DOHH2 (cell line): ENCODE measurements at regions not wholly inside any gene's neighbourhood (a gene's known extent, or its start where the extent isn't known, plus 50 kb on each side); places are given as distances from the start of the nearest gene placed in this dataset.

ENCODE experiments used
- H3F3A ChIP-seq: fragments of 200-600 bp; sonication (generic), shearing (Covaris generic); 2 replicates; pipeline ENCODE4 v1.6.0; 2016; ENCODE audit warnings: antibody characterized with exemption, mild to moderate bottlenecking; ENCODE audit not compliant: control insufficient read depth, insufficient read depth
- H3K27ac ChIP-seq: fragments of 200-600 bp; sonication (generic); 2 replicates; pipeline ENCODE4 v1.5.1; 2014; ENCODE audit warnings: low read depth, mild to moderate bottlenecking, low read length, moderate library complexity
- H3K27me3 ChIP-seq: fragments of 200-600 bp; sonication (generic); 2 replicates; pipeline ENCODE4 v1.6.1; 2014; ENCODE audit warnings: mild to moderate bottlenecking, low read length, mixed read lengths; ENCODE audit not compliant: control insufficient read depth
- H3K36me3 ChIP-seq: fragments of 200-600 bp; sonication (generic); 2 replicates; pipeline ENCODE4 v1.6.1; 2014; ENCODE audit warnings: mild to moderate bottlenecking, low read length, moderate library complexity, mixed read lengths; ENCODE audit not compliant: control insufficient read depth
- H3K4me1 ChIP-seq: fragments of 200-600 bp; sonication (generic); 2 replicates; pipeline ENCODE4 v1.6.1; 2014; ENCODE audit warnings: mild to moderate bottlenecking, low read length, mixed read lengths; ENCODE audit not compliant: control insufficient read depth
- H3K4me2 ChIP-seq: fragments of 200-600 bp; sonication (generic); 2 replicates; pipeline ENCODE4 v1.6.0; 2014; ENCODE audit warnings: mild to moderate bottlenecking, low read length, moderate library complexity
- H3K4me3 ChIP-seq: fragments of 200-600 bp; sonication (generic); 2 replicates; pipeline ENCODE4 v1.5.1; 2014; ENCODE audit warnings: mild to moderate bottlenecking, low read length, mixed read lengths
- H3K79me2 ChIP-seq: fragments of 200-600 bp; sonication (generic); 2 replicates; pipeline ENCODE4 v1.6.1; 2014; ENCODE audit warnings: mild to moderate bottlenecking, low read length, mixed read lengths; ENCODE audit not compliant: control insufficient read depth
- H3K9me2 ChIP-seq: fragments of 200-600 bp; sonication (generic); replicated peaks from 2 replicates; pipeline ENCODE4 v1.6.1; 2014; ENCODE audit warnings: mild to moderate bottlenecking, low read length, mixed read lengths; ENCODE audit not compliant: control insufficient read depth
- H3K9me3 ChIP-seq: fragments of 200-600 bp; sonication (generic); 2 replicates; pipeline ENCODE4 v1.6.1; 2014; ENCODE audit warnings: antibody characterized with exemption, low read length, mixed read lengths; ENCODE audit not compliant: control insufficient read depth, insufficient read depth
- H4K20me1 ChIP-seq: fragments of 200-600 bp; sonication (generic); 2 replicates; pipeline ENCODE4 v1.6.0; 2014; ENCODE audit warnings: low read depth, mild to moderate bottlenecking, antibody characterized with exemption, low read length, moderate library complexity; ENCODE audit not compliant: control insufficient read depth, insufficient read depth
- CTCF ChIP-seq: fragments of 200-600 bp; sonication (generic); IDR thresholded peaks from one replicate; pipeline ENCODE4 v1.5.1; 2014; ENCODE audit warnings: antibody characterized with exemption, mild to moderate bottlenecking, low read depth, low read length; ENCODE audit not compliant: poor library complexity, severe bottlenecking
- EZH2phosphoT487 ChIP-seq: fragments of 200-600 bp; sonication (generic); IDR thresholded peaks from 2 replicates; pipeline ENCODE4 v1.6.1; 2017; ENCODE audit warnings: borderline replicate concordance, mild to moderate bottlenecking, antibody characterized with exemption, low read length, moderate library complexity, mixed read lengths

- TF ChIP-seq CTCF = no peak
- no peak for TF ChIP-seq EZH2phosphoT487
- Histone ChIP-seq H3K4me1 (peaks cover 8% of the 10 kb centered on the region), H3K27me3 (no peaks in the 10 kb centered on the region; the same call in 1 of the 2 replicates), H3K36me3 (no peaks in the 10 kb centered on the region), H3F3A (no peaks in the 10 kb centered on the region), H3K27ac (no peak overlapping the region), H4K20me1 (no peaks in the 10 kb centered on the region), H3K9me2 (no peaks in the 10 kb centered on the region), H3K4me2 (no peak overlapping the region), H3K4me3 (no peak overlapping the region), H3K9me3 (no peaks in the 10 kb centered on the region), H3K79me2 (no peaks in the 10 kb centered on the region)
These were observed 61.2 kb upstream of the CTNNB1 start for GRCh38 chr3:41138146-41138545.

DNA sequence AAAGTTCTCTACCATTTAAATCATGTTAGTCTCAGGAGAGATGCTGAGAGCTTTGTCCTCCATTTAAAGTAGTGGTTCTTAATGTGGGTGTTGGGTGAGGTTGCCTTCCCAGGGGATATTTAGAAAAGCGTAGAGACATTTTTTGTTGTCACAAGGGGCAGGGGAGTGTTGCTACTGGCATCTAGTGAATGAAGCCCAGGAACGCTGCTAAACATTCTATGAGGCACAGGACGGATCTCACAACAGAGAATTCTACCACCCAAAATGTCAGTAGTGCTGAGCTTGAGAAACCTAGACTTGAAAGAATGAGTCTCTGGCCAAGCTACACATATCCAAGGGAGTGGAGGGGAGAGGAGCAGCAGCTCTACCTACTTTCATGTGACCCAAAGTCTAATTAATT, 60.7 kb upstream of the CTNNB1 start:
- H3K4me2 ChIP-seq = no peak overlapping the region
- no peaks in the 10 kb centered on the region for H3K9me3 ChIP-seq
- H3K4me3 ChIP-seq = no peak overlapping the region
- no peaks in the 10 kb centered on the region for H3K79me2 ChIP-seq
- H4K20me1 ChIP-seq = no peaks in the 10 kb centered on the region
- peaks cover 8% of the 10 kb centered on the region for H3K4me1 ChIP-seq
- no peaks in the 10 kb centered on the region for H3F3A ChIP-seq
- no peaks in the 10 kb centered on the region for H3K36me3 ChIP-seq
- no peaks in the 10 kb centered on the region; the same call in 1 of the 2 replicates for H3K27me3 ChIP-seq
- H3K27ac ChIP-seq = no peak overlapping the region
- TF ChIP-seq EZH2phosphoT487 = no peak
- TF ChIP-seq CTCF = no peak
- H3K9me2 ChIP-seq = no peaks in the 10 kb centered on the region

- Histone ChIP-seq H3K9me3 (no peaks in the 10 kb centered on the region), H3K36me3 (no peaks in the 10 kb centered on the region), H3K79me2 (no peaks in the 10 kb centered on the region), H3F3A (no peaks in the 10 kb centered on the region), H3K4me2 (no peak overlapping the region), H3K4me1 (peaks cover 8% of the 10 kb centered on the region), H3K27ac (no peak overlapping the region), H3K4me3 (no peak overlapping the region), H4K20me1 (no peaks in the 10 kb centered on the region), H3K9me2 (no peaks in the 10 kb centered on the region), H3K27me3 (no peaks in the 10 kb centered on the region; the same call in 1 of the 2 replicates)
- TF ChIP-seq CTCF (no peak), EZH2phosphoT487 (no peak)
These were observed 59.1 kb upstream of the CTNNB1 start for GRCh38 chr3:41140242-41140641.
